ENCODE measurements at regions not wholly inside any gene's neighbourhood (a gene's known extent, or its start where the extent isn't known, plus 50 kb on each side); places are given as distances from the start of the nearest gene placed in this dataset.

GRCh38 chr7:152966189-152966588 is 206.6 kb downstream of the ACTR3B start:
- Histone ChIP-seq H3K4me3 (ENCODE audit: insufficient read depth, low read length) (no peak overlapping the region), H3K27me3 (ENCODE audit: insufficient read depth, low read length) (no peaks in the 10 kb centered on the region), H2AFZ (ENCODE audit: low read length) (no peak overlapping the region), H3K4me2 (ENCODE audit: insufficient read depth, low read length) (no peak overlapping the region), H3K27ac (ENCODE audit: low read depth, low read length) (no peak overlapping the region), H3K4me1 (ENCODE audit: insufficient read depth, low read length) (no peaks in the 10 kb centered on the region), H3K9me3 (ENCODE audit: low read depth, low read length) (no peaks in the 10 kb centered on the region), H3K79me2 (ENCODE audit: insufficient read depth, low read length) (no peaks in the 10 kb centered on the region), H4K20me1 (ENCODE audit: insufficient read depth, low read length) (no peaks in the 10 kb centered on the region), H3K36me3 (ENCODE audit: insufficient read depth, low read length) (no peaks in the 10 kb centered on the region)
- no peak for DNase-seq (ENCODE audit: insufficient read length, low spot score, missing footprints)
- no peak for TF ChIP-seq CTCF (IDR thresholded peaks at IDR 0.05; ENCODE audit: extremely low read depth, low read depth, low read length)

- H3K9me3 ChIP-seq (ENCODE audit: low read depth, low read length) = no peaks in the 10 kb centered on the region
- no peak overlapping the region for H3K27ac ChIP-seq (ENCODE audit: low read depth, low read length)
- no peaks in the 10 kb centered on the region for H3K27me3 ChIP-seq (ENCODE audit: insufficient read depth, low read length)
- no peaks in the 10 kb centered on the region for H3K79me2 ChIP-seq (ENCODE audit: insufficient read depth, low read length)
- DNase-seq (ENCODE audit: insufficient read length, low spot score, missing footprints) = no peak
- H3K4me2 ChIP-seq (ENCODE audit: insufficient read depth, low read length) = no peak overlapping the region
- no peaks in the 10 kb centered on the region for H3K36me3 ChIP-seq (ENCODE audit: insufficient read depth, low read length)
- no peak overlapping the region for H3K4me3 ChIP-seq (ENCODE audit: insufficient read depth, low read length)
- no peak overlapping the region for H2AFZ ChIP-seq (ENCODE audit: low read length)
- H3K4me1 ChIP-seq (ENCODE audit: insufficient read depth, low read length) = no peaks in the 10 kb centered on the region
- no peaks in the 10 kb centered on the region for H4K20me1 ChIP-seq (ENCODE audit: insufficient read depth, low read length)
- no peak for TF ChIP-seq CTCF (IDR thresholded peaks at IDR 0.05; ENCODE audit: extremely low read depth, low read depth, low read length)
Measured at GRCh38 chr7:152967958-152968357, 208.4 kb downstream of the ACTR3B start.

GRCh38 chr7:152968514-152968913 is 209.0 kb downstream of the ACTR3B start:
- H3K27ac ChIP-seq (ENCODE audit: low read depth, low read length) = no peak overlapping the region
- H3K36me3 ChIP-seq (ENCODE audit: insufficient read depth, low read length) = no peaks in the 10 kb centered on the region
- H3K4me3 ChIP-seq (ENCODE audit: insufficient read depth, low read length) = no peak overlapping the region
- no peak overlapping the region for H3K4me2 ChIP-seq (ENCODE audit: insufficient read depth, low read length)
- H3K9me3 ChIP-seq (ENCODE audit: low read depth, low read length) = no peaks in the 10 kb centered on the region
- no peaks in the 10 kb centered on the region for H3K27me3 ChIP-seq (ENCODE audit: insufficient read depth, low read length)
- DNase-seq (ENCODE audit: insufficient read length, low spot score, missing footprints) = no peak
- H3K4me1 ChIP-seq (ENCODE audit: insufficient read depth, low read length) = no peaks in the 10 kb centered on the region
- no peak for TF ChIP-seq CTCF (IDR thresholded peaks at IDR 0.05; ENCODE audit: extremely low read depth, low read depth, low read length)
- no peaks in the 10 kb centered on the region for H3K79me2 ChIP-seq (ENCODE audit: insufficient read depth, low read length)
- H2AFZ ChIP-seq (ENCODE audit: low read length) = no peak overlapping the region
- no peaks in the 10 kb centered on the region for H4K20me1 ChIP-seq (ENCODE audit: insufficient read depth, low read length)

GRCh38 chr7:152969335-152969734 is 209.8 kb downstream of the ACTR3B start:
- Histone ChIP-seq H3K27ac (ENCODE audit: low read depth, low read length) (no peak overlapping the region), H3K4me2 (ENCODE audit: insufficient read depth, low read length) (no peak overlapping the region), H3K36me3 (ENCODE audit: insufficient read depth, low read length) (no peaks in the 10 kb centered on the region), H3K9me3 (ENCODE audit: low read depth, low read length) (no peaks in the 10 kb centered on the region), H3K4me1 (ENCODE audit: insufficient read depth, low read length) (no peaks in the 10 kb centered on the region), H3K27me3 (ENCODE audit: insufficient read depth, low read length) (no peaks in the 10 kb centered on the region), H2AFZ (ENCODE audit: low read length) (no peak overlapping the region), H3K79me2 (ENCODE audit: insufficient read depth, low read length) (no peaks in the 10 kb centered on the region), H4K20me1 (ENCODE audit: insufficient read depth, low read length) (no peaks in the 10 kb centered on the region), H3K4me3 (ENCODE audit: insufficient read depth, low read length) (no peak overlapping the region)
- no peak for TF ChIP-seq CTCF (IDR thresholded peaks at IDR 0.05; ENCODE audit: extremely low read depth, low read depth, low read length)
- no peak for DNase-seq (ENCODE audit: insufficient read length, low spot score, missing footprints)

All from osteoblast (primary cell).